IPS-NIHi7 (cell line): ENCODE measurements at regions not wholly inside any gene's neighbourhood (a gene's known extent, or its start where the extent isn't known, plus 50 kb on each side); places are given as distances from the start of the nearest gene placed in this dataset.
A peak's percentile ranks its signal among the peaks of the same experiment; 100 is the strongest.

ENCODE experiments used
- DNase-seq: peaks from one replicate; pipeline ENCODE4 v3.0.0; 2012; ENCODE audit warnings: mixed read lengths; ENCODE audit errors: extremely low spot score

DNA sequence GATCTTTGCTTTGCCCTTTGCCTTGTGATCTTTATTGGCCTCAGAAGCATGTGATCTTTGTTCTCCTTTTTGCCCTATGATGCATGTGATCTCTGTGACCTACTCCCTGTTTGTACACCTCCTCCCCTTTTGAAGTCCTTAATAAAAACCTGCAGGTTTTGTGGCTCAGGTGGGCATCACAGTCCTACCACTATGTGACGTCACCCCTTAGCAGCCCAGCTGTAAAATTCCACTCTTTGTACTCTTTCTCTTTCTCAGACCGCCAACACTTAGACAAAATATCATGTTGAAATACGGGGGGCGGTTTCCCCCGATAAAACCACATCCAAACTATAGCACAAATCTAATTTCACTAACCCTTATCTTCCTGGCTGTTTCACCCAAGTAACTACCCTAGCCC lies 76.7 kb upstream of the RAPGEF4 start:
- no peak for DNase-seq

- no peak for DNase-seq
Measured at GRCh38 chr2:172662099-172662498, 73.5 kb upstream of the RAPGEF4 start.

- no peak for DNase-seq
Measured at GRCh38 chr2:172664766-172665165, 70.9 kb upstream of the RAPGEF4 start.

DNA sequence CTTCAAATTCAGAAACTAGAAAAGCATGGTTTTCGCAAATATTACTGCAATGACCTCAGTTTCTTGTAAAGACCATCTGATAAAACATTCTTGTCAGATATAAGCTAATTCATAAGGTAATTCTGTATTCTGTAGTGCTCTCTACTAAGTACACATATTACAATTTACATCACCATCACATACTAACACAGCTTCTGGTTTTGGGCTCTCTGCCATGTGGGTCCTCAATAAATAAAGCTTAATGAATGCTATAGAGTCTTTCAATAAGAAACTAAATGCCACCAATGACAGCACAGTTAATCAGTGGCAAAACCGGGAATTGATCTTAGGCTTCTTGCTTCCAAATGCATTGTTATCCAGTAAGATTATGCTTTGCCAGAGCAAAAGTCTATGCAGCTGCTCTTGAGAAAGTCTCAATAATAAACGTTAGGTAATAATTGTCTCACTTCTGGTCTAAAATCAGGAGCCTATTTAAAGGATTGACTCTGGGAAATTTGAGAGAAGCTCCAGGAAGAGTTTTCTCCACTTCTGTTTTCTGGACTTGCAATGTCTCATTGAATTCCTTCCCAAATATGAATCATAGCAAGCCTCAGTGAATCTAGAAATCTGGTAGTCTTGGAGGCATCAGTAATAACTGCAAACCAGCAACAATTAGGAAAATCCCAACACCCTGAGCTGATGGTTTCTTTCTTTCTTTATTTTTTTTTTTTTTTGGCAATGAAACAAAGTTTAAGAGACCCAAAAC lies 67.9 kb upstream of the RAPGEF4 start:
- no peak for DNase-seq

DNA sequence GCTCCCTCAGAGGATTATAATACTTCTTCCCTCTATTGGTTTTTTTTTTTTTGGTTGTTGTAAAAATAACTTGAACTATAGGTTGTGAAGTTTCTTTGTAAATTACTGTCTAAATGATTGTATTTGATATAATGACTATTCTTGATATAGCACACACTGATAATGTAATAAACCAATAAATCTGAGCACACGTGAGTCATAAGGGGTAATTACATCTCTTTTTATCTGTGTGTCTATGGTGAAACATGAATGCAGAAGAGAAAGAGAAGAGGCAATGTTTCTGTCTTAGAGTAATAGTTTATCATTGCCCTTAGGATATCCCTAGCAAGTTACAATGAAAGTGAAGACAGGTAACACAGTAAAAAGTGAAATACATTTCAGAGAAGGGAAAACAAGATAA lies 64.1 kb upstream of the RAPGEF4 start:
- DNase-seq, result no peak

- no peak for DNase-seq
Measured at GRCh38 chr2:172672114-172672513, 63.5 kb upstream of the RAPGEF4 start.

DNA sequence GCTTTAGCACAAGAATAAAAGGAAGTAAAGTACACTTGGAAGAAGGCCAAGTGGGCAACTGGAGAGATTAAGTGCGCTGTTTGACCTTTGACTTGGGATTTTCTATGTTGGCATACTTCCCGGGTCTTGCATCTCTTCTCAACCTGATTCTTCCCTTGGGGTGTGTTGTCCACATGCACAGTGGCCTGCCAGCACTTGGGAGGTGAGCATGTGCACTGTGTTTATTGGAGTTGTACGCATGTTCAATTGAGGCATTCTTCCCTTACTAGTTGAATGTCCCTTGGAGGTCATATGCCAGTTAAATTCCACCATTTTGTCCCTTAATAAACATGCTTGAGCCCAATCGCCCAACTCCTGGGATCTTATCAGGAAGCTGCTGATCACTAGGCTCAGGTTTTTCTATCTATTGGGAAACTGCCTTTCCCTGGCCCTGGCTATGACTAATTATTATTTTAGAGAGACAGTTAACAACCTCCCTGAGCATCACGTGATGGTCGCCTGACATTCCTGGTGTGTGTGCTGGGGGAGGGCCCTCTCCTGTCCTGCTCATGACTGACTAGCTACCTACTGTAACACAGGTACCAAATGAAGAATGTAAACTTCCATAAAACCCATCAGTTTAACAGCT lies 62.5 kb upstream of the RAPGEF4 start:
- DNase-seq, result no peak

DNA sequence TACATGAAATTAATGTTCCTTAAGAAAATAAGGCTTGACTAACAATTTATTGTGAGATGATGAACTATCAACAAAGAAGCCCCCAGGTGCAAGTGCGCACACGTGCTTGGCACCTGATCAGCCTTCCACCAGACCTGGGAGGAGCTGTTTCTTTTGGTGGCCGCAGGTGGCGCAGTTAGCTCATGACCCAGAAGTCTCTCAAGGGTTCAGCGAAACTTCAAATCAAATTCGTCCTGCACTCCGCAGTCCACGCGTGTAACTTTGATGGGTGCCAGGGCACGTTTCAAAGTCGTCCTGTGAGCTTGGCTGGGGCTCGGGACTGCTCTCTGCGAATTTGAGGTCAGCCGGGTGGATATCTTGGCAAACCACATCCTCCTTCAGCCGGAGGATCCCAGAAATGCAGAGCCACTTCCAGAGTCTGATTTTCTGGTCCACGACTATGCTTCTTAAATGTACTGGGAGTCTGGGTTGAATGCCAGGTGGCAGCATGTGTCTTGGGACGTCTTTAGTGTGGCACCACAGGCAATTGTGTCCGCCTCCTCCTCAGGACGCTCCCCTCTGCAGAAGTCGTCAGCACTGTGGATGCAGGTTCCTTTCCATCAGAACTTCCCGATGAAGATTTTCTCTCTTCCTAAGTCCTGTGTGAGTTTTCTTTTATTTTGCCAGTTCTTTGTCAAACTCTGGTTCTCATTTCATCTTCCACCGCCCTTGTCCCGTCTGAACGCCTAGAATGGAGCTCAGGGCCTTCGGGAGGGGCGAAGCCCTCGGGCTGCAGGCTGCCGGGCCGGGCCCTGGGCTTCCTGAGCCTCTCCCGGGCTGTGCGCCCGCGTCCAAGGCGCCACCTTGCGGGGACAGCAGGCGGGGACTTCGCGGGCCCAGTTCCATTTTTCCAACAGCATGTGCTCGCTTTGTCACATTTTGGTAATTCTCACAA lies 61.3 kb upstream of the RAPGEF4 start:
- peak; percentile 90 for DNase-seq

DNA sequence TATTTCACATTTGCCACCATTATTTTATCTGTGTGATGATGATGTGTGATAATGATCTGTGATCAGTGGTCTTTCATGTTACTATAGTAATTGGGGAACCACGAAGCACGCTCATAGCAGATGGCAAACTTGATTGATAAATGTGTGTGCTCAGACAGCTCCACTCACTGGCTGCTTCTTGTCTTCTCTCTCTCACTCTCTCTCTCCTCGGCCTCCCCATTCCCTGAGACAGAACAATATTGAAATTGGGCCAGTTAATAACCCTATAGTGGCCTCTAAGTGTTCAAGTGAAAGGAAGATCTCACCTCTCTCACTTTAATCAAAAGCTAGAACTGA lies 60.7 kb upstream of the RAPGEF4 start:
- DNase-seq, result peak; percentile 26

- DNase-seq, result no peak
Measured at GRCh38 chr2:172677363-172677762, 58.3 kb upstream of the RAPGEF4 start.

GRCh38 chr2:172680436-172681068 lies 55.1 kb upstream of the RAPGEF4 start:
- no peak for DNase-seq

DNA sequence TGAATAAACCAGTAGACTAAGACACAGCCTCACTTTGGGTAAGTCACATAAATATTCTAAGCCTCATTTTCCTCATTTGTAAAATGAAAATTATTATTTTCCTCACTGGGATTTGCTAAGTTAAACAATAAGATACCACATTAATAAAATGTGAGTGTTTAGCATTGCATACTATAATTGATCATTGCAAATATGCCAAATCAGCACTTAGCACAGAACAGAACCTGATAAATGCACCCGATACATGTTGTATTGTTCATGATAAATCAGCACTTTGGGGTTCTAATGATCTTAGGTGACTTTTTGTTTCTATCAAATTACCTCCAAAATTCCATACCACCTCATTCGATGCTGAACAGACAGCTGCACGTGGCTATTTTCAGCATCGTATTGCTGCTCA lies 50.2 kb upstream of the RAPGEF4 start:
- no peak for DNase-seq
